ENCODE measurements at regions not wholly inside any gene's neighbourhood (a gene's known extent, or its start where the extent isn't known, plus 50 kb on each side); places are given as distances from the start of the nearest gene placed in this dataset.

DNA sequence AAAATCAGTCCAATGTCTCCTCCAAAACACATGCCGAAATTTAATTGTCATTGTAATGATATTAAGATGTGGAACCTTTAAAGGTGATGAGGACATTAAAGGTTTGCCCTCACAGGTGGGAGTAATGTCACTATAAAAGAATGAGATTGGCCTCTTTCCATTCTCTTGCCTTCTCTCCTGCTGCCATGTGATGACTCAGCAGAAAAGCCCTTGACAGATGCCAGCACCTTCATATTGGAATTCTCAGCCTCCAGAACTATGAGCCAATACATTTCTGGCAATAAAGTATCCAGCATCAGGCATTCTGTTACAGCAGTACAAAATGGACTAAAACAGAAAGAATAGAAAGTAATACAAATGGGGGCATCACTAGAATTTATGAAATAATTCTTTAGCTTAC, 609.7 kb downstream of the SLC16A7 start:
- no peaks in the 10 kb centered on the region for H3K27me3 Mint-ChIP-seq (ENCODE audit: low read depth)

DNA sequence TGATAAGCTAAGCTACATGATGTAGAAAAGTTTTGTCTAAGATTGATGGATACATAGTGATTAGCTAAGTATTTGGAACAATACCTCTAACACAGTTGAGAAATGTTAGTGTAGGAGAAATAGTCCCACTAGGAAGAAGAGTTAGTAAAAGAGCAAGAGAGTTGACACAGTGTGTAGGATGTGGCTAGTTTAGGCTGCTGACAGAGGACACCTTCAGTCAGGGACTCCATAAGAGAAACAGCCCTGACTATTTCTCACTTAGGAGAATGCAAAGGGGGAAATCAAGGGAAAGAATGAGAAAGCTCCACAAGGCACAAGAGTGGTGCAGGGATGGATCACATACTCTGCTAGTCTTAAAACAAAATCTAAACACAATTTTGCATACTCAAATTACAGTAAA, 613.7 kb downstream of the SLC16A7 start:
- no peak for ATAC-seq
- POLR2A ChIA-PET, result no interaction called here

More for the DNA sequence above, 609.7 kb downstream of the SLC16A7 start:
- no peaks in the 10 kb centered on the region for H3K36me3 Mint-ChIP-seq
- ChIA-PET POLR2A (no interaction called here), CTCF (no interaction called here)
- peaks cover 14% of the 10 kb centered on the region for H3K4me1 Mint-ChIP-seq
- H3K27ac Mint-ChIP-seq, result no peak overlapping the region
- no peak overlapping the region for H3K4me3 Mint-ChIP-seq
- ATAC-seq (peak; percentile 52), DNase-seq (ENCODE audit: low spot score) (no peak)
- TF ChIP-seq NFE2L1 (CRISPR knock-in tag; IDR thresholded peaks at IDR 0.05) (0 out of 2 replicates have a peak, but pooled peaks have one; percentile 29), STAT6 (CRISPR knock-in tag; conservative IDR thresholded peaks at IDR 0.05; ENCODE audit: low read depth) (no peak)
- no peaks in the 10 kb centered on the region for H3K9me3 Mint-ChIP-seq

More for the DNA sequence above, 613.7 kb downstream of the SLC16A7 start:
- no peak overlapping the region for H3K4me3 Mint-ChIP-seq
- TF ChIP-seq, protein P1, sequence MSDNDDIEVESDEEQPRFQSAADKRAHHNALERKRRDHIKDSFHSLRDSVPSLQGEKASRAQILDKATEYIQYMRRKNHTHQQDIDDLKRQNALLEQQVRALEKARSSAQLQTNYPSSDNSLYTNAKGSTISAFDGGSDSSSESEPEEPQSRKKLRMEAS (CRISPR knock-in tag; IDR thresholded peaks at IDR 0.05), result no peak
- TF ChIP-seq ZNF396 (CRISPR knock-in tag; IDR thresholded peaks at IDR 0.05; ENCODE audit: borderline replicate concordance), result no peak
- TF ChIP-seq, protein P2, sequence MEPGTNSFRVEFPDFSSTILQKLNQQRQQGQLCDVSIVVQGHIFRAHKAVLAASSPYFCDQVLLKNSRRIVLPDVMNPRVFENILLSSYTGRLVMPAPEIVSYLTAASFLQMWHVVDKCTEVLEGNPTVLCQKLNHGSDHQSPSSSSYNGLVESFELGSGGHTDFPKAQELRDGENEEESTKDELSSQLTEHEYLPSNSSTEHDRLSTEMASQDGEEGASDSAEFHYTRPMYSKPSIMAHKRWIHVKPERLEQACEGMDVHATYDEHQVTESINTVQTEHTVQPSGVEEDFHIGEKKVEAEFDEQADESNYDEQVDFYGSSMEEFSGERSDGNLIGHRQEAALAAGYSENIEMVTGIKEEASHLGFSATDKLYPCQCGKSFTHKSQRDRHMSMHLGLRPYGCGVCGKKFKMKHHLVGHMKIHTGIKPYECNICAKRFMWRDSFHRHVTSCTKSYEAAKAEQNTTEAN (CRISPR knock-in tag; IDR thresholded peaks at IDR 0.05), result no peak
- no peak for TF ChIP-seq SMAD3 (CRISPR knock-in tag; IDR thresholded peaks at IDR 0.05; ENCODE audit: borderline replicate concordance)
- TF ChIP-seq, protein P3, sequence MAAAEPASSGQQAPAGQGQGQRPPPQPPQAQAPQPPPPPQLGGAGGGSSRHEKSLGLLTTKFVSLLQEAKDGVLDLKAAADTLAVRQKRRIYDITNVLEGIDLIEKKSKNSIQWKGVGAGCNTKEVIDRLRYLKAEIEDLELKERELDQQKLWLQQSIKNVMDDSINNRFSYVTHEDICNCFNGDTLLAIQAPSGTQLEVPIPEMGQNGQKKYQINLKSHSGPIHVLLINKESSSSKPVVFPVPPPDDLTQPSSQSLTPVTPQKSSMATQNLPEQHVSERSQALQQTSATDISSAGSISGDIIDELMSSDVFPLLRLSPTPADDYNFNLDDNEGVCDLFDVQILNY (CRISPR knock-in tag; IDR thresholded peaks at IDR 0.05), result no peak
- no peak for TF ChIP-seq ZNF423 (CRISPR knock-in tag; IDR thresholded peaks at IDR 0.05)
- TF ChIP-seq, protein P4, sequence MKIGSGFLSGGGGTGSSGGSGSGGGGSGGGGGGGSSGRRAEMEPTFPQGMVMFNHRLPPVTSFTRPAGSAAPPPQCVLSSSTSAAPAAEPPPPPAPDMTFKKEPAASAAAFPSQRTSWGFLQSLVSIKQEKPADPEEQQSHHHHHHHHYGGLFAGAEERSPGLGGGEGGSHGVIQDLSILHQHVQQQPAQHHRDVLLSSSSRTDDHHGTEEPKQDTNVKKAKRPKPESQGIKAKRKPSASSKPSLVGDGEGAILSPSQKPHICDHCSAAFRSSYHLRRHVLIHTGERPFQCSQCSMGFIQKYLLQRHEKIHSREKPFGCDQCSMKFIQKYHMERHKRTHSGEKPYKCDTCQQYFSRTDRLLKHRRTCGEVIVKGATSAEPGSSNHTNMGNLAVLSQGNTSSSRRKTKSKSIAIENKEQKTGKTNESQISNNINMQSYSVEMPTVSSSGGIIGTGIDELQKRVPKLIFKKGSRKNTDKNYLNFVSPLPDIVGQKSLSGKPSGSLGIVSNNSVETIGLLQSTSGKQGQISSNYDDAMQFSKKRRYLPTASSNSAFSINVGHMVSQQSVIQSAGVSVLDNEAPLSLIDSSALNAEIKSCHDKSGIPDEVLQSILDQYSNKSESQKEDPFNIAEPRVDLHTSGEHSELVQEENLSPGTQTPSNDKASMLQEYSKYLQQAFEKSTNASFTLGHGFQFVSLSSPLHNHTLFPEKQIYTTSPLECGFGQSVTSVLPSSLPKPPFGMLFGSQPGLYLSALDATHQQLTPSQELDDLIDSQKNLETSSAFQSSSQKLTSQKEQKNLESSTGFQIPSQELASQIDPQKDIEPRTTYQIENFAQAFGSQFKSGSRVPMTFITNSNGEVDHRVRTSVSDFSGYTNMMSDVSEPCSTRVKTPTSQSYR (CRISPR knock-in tag; IDR thresholded peaks at IDR 0.05), result no peak
- no peak for TF ChIP-seq NR1H2 (CRISPR knock-in tag; IDR thresholded peaks at IDR 0.05)
- TF ChIP-seq, protein P5, sequence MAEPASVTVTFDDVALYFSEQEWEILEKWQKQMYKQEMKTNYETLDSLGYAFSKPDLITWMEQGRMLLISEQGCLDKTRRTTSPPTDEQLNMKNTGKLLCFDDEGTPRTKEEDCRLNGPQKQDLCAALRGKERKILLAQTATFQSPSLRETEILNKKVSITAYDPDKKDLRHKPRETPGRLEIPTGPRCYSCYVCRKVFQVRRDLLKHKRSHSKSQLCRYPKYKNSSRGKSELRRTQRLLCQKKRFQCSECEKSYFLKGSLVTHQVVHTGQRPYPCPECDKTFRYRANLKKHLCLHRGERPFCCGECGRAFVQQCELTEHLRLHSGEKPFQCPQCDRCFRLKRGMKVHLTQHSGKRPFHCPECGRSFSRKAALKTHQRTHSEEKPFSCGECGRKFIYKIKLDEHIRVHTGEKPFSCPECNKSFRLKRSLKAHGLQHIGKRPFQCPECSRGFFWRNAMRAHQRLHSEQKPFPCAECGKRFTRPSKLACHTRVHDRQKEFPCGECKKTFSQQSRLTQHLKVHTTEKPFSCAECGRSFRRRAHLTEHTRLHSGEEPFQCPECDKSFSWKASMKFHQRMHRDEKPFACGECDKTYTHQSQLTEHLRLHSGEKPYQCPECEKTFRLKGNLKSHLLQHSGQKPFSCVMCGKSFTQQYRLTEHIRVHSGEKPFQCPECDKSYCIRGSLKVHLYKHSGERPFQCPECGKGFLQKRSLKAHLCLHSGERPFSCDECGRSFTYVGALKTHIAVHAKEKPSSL (CRISPR knock-in tag; conservative IDR thresholded peaks at IDR 0.05), result no peak
- no peak for TF ChIP-seq NFYB (CRISPR knock-in tag; conservative IDR thresholded peaks at IDR 0.05; ENCODE audit: low read depth)
- TF ChIP-seq TCF7 (CRISPR knock-in tag; IDR thresholded peaks at IDR 0.05; ENCODE audit: low read depth), result no peak
- no peak for TF ChIP-seq ATF2 (CRISPR knock-in tag; IDR thresholded peaks at IDR 0.05; ENCODE audit: borderline replicate concordance, low read depth)
- CTCF ChIA-PET, result no interaction called here
- H3K36me3 Mint-ChIP-seq, result peaks cover 29% of the 10 kb centered on the region
- DNase-seq (ENCODE audit: low spot score), result no peak
- H3K27ac Mint-ChIP-seq, result no peak overlapping the region
- 0 out of 2 replicates have a peak, but pooled peaks cover 5% of the 10 kb centered on the region for H3K27me3 Mint-ChIP-seq (ENCODE audit: low read depth)
- H3K4me1 Mint-ChIP-seq, result peaks cover 14% of the 10 kb centered on the region
- peaks cover 33% of the 10 kb centered on the region for H3K9me3 Mint-ChIP-seq
